CD14-positive monocyte (primary cell): ENCODE measurements at regions not wholly inside any gene's neighbourhood (a gene's known extent, or its start where the extent isn't known, plus 50 kb on each side); places are given as distances from the start of the nearest gene placed in this dataset.

ENCODE experiments used
- DNase-seq, 3 donors: peaks; one replicate each; pipeline ENCODE4 v3.0.0-alpha.2; 2011 to 2022
- H2AFZ ChIP-seq: 2 replicates; pipeline ENCODE4 v1.6.0; 2012; ENCODE audit warnings: mild to moderate bottlenecking, low read depth, low read length, inconsistent platforms; ENCODE audit not compliant: insufficient read depth, poor library complexity, severe bottlenecking
- H3K27ac ChIP-seq, 2 donors: 1 replicate in 1 of 2; 2 replicates in 1 of 2; pipeline ENCODE4 v1.5.1; 2012 to 2013; ENCODE audit warnings: low read length in 2 of 2, control low read depth in 1 of 2, inconsistent platforms in 1 of 2, low read depth in 1 of 2, mild to moderate bottlenecking in 1 of 2
- H3K27me3 ChIP-seq, 2 donors: one replicate each; pipeline versions ENCODE4 v1.6.0 to v1.6.1; 2011 to 2013; ENCODE audit warnings: low read length in 2 of 2; ENCODE audit not compliant: control insufficient read depth in 2 of 2, insufficient read depth in 2 of 2
- H3K36me3 ChIP-seq, 2 donors: replicated peaks in 1 of 2; 1 replicate in 1 of 2; 2 replicates in 1 of 2; pipeline versions ENCODE4 v1.5.1 to v1.6.1; 2012 to 2013; ENCODE audit warnings: low read length in 2 of 2, control low read depth in 1 of 2, inconsistent platforms in 1 of 2, mild to moderate bottlenecking in 1 of 2; ENCODE audit not compliant: insufficient read depth in 2 of 2, control insufficient read depth in 1 of 2
- H3K4me1 ChIP-seq, 2 donors: 1 replicate in 1 of 2; 2 replicates in 1 of 2; pipeline versions ENCODE4 v1.5.1 to v1.6.1; 2012 to 2013; ENCODE audit warnings: low read length in 2 of 2, control low read depth in 1 of 2, inconsistent platforms in 1 of 2, mild to moderate bottlenecking in 1 of 2, moderate library complexity in 1 of 2; ENCODE audit not compliant: insufficient read depth in 2 of 2, control insufficient read depth in 1 of 2
- H3K4me2 ChIP-seq: replicated peaks from 2 replicates; pipeline ENCODE3; 2012; ENCODE audit warnings: low read length, moderate library complexity, mild to moderate bottlenecking; ENCODE audit not compliant: poor library complexity, severe bottlenecking; ENCODE audit errors: extremely low read depth
- H3K4me3 ChIP-seq, 3 experiments: fragments of 200-600 bp in 1 of 3; sonication (generic) in 1 of 3; replicated peaks in 1 of 3; 1 replicate in 2 of 3; 2 replicates in 1 of 3; pipeline ENCODE4 v1.5.1; 2011 to 2013; ENCODE audit warnings: low read length in 3 of 3, mild to moderate bottlenecking in 3 of 3, control low read depth in 2 of 3, low read depth in 2 of 3, inconsistent platforms in 1 of 3, moderate library complexity in 1 of 3
- H3K79me2 ChIP-seq: 2 replicates; pipeline ENCODE4 v1.6.0; 2012; ENCODE audit warnings: mild to moderate bottlenecking, control low read depth, inconsistent platforms, low read length, moderate library complexity; ENCODE audit not compliant: insufficient read depth
- H3K9ac ChIP-seq: 2 replicates; pipeline ENCODE4 v1.6.0; 2017; ENCODE audit warnings: low read length, mild to moderate bottlenecking; ENCODE audit not compliant: insufficient read depth, poor library complexity, severe bottlenecking
- H3K9me3 ChIP-seq, 2 donors: replicated peaks in 1 of 2; 1 replicate in 1 of 2; 2 replicates in 1 of 2; pipeline versions ENCODE4 v1.5.1 to v1.6.1; 2012 to 2013; ENCODE audit warnings: low read length in 2 of 2, control low read depth in 1 of 2; ENCODE audit not compliant: control insufficient read depth in 1 of 2, insufficient read depth in 1 of 2
- H4K20me1 ChIP-seq: 2 replicates; pipeline ENCODE4 v1.6.0; 2012; ENCODE audit warnings: mild to moderate bottlenecking, low read length, control low read depth, moderate library complexity; ENCODE audit not compliant: insufficient read depth
- H3K27ac Mint-ChIP-seq, 7 donors: one replicate each; pipeline ENCODE4 v1.8.0; 2020; ENCODE audit warnings: mild to moderate bottlenecking in 7 of 7, mixed read lengths in 7 of 7, moderate library complexity in 6 of 7, inconsistent platforms in 2 of 7
- H3K27me3 Mint-ChIP-seq, 3 donors: one replicate each; pipeline ENCODE4 v1.8.0; 2021 to 2022; ENCODE audit warnings: low read depth in 3 of 3, mild to moderate bottlenecking in 3 of 3, mixed read lengths in 3 of 3, moderate library complexity in 3 of 3, inconsistent platforms in 1 of 3
- H3K36me3 Mint-ChIP-seq, 2 donors: one replicate each; pipeline ENCODE4 v1.8.0; 2020; ENCODE audit warnings: mixed read lengths in 2 of 2, inconsistent platforms in 1 of 2, mild to moderate bottlenecking in 1 of 2
- H3K4me1 Mint-ChIP-seq: one replicate; pipeline ENCODE4 v1.8.0; 2020; ENCODE audit warnings: mild to moderate bottlenecking, mixed read lengths
- H3K4me3 Mint-ChIP-seq, 2 donors: one replicate each; pipeline ENCODE4 v1.8.0; 2020; ENCODE audit warnings: mild to moderate bottlenecking in 2 of 2, mixed read lengths in 2 of 2, moderate library complexity in 1 of 2
- H3K9me3 Mint-ChIP-seq, 7 donors: one replicate each; pipeline ENCODE4 v1.8.0; 2020 to 2022; ENCODE audit warnings: mixed read lengths in 7 of 7, mild to moderate bottlenecking in 6 of 7, moderate library complexity in 6 of 7, inconsistent platforms in 2 of 7
- CTCF ChIP-seq: fragments of 200-600 bp; IDR thresholded peaks from one replicate; pipeline ENCODE4 v1.8.0; 2022; ENCODE audit warnings: antibody characterized with exemption, mild to moderate bottlenecking
- WGBS: methylation state at CpG from one replicate; pipeline ENCODE4 v1.1.5; 2013; ENCODE audit warnings: missing lambda C conversion rate; ENCODE audit not compliant: insufficient coverage; 5-methylcytosine and 5-hydroxymethylcytosine counted together
- intact Hi-C, 2 donors: fragments of 100-400 bp; cut with micrococcal nuclease; formaldehyde crosslinking; loops; one replicate each; pipeline versions ENCODE4 v1.15.0 to v1.15.1; 2023

DNA sequence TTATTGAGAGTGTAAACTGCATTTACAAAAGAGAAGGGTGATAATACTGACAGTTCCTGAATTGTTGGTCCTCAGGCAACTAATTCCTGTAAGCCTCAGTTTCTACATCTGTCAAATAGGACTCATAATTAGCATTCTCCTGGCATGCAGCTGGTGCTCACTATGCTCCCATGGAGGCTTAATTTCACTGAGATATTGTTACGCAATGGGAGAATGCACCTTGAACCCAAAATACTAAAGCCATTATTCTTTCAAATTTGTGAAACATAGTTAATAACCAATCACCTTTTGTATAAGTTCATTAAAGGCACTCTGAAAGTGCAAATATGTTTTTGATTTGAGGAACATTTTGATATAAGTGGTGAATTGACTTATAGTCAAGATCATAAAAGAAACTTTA, 985.5 kb downstream of the CDH11 start:
- Histone ChIP-seq H3K4me3 (no peak overlapping the region), H3K27me3 (no peaks in the 10 kb centered on the region), H2AFZ (no peak overlapping the region), H3K79me2 (no peaks in the 10 kb centered on the region), H3K4me1 (no peaks in the 10 kb centered on the region), H3K27ac (no peak overlapping the region), H3K36me3 (no peaks in the 10 kb centered on the region), H3K4me2 (no peak overlapping the region), H3K9ac (no peak overlapping the region), H3K9me3 (no peaks in the 10 kb centered on the region), H4K20me1 (no peaks in the 10 kb centered on the region)
- no peak for DNase-seq
- no peak for TF ChIP-seq CTCF
- H3K27me3 Mint-ChIP-seq: peaks cover 0 to 2% (median 0%) of the 10 kb centered on the region in 3 donors
- intact Hi-C loops: no loop called here
- H3K4me3 Mint-ChIP-seq: no peak overlapping the region
- H3K27ac Mint-ChIP-seq: no peak overlapping the region
- no peaks in the 10 kb centered on the region for H3K36me3 Mint-ChIP-seq
- no CpG with 5 or more reads among the region's 1 CpG for WGBS
- no peaks in the 10 kb centered on the region for H3K4me1 Mint-ChIP-seq
- H3K9me3 Mint-ChIP-seq: peaks cover 0 to 5% (median 0%) of the 10 kb centered on the region in 7 donors

GRCh38 chr16:64133366-64133765, 988.5 kb downstream of the CDH11 start:
- no peak for DNase-seq
- WGBS: 0% methylated on average over 1 of the region's 2 CpGs

More at GRCh38 chr16:64133366-64133765, 988.5 kb downstream of the CDH11 start:
- no peaks in the 10 kb centered on the region for H3K9me3 ChIP-seq
- no peaks in the 10 kb centered on the region for H3K27me3 ChIP-seq
- Mint-ChIP-seq H3K27me3 (peaks cover 0 to 2% (median 0%) of the 10 kb centered on the region in 3 donors), H3K4me1 (no peaks in the 10 kb centered on the region), H3K36me3 (no peaks in the 10 kb centered on the region), H3K27ac (no peak overlapping the region), H3K9me3 (peaks cover 0 to 4% (median 0%) of the 10 kb centered on the region in 7 donors), H3K4me3 (no peak overlapping the region)
- no peak for TF ChIP-seq CTCF
- H4K20me1 ChIP-seq: no peaks in the 10 kb centered on the region
- no peak overlapping the region for H3K4me2 ChIP-seq
- H3K27ac ChIP-seq: no peak overlapping the region
- no peak overlapping the region for H2AFZ ChIP-seq
- H3K4me3 ChIP-seq: no peak overlapping the region
- intact Hi-C loops: no loop called here
- H3K36me3 ChIP-seq: no peaks in the 10 kb centered on the region
- no peaks in the 10 kb centered on the region for H3K79me2 ChIP-seq
- H3K9ac ChIP-seq: no peak overlapping the region
- H3K4me1 ChIP-seq: no peaks in the 10 kb centered on the region
